Tibial artery (tissue), 4 donors: ENCODE measurements at regions not wholly inside any gene's neighbourhood (a gene's known extent, or its start where the extent isn't known, plus 50 kb on each side); places are given as distances from the start of the nearest gene placed in this dataset.
"Not testable (repeated sequence)": the region's sequence is repeated elsewhere in the genome, so short reads cannot be mapped to it uniquely, and the experiment has no call there.

ENCODE experiments used
- DNase-seq, 2 donors: peaks; one replicate each; pipeline ENCODE4 v3.0.0-alpha.2; 2019
- H3K27ac ChIP-seq, 2 donors: fragments of 200-600 bp; sonication (generic) in 1 of 2; 1 replicate in 1 of 2; 2 replicates in 1 of 2; pipeline ENCODE4 v1.5.1; 2018 to 2019; ENCODE audit warnings: mild to moderate bottlenecking in 1 of 2
- H3K27me3 ChIP-seq, 2 donors: fragments of 200-600 bp; sonication (generic) in 1 of 2; one replicate each; pipeline versions ENCODE4 v1.5.1 to v1.6.0; 2016 to 2019
- H3K36me3 ChIP-seq, 3 donors: fragments of 200-600 bp; sonication (generic) in 2 of 3; one replicate each; pipeline ENCODE4 v1.5.1; 2016 to 2019; ENCODE audit warnings: mild to moderate bottlenecking in 2 of 3
- H3K4me1 ChIP-seq, 4 donors: fragments of 200-600 bp; sonication (generic) in 2 of 4; 1 replicate in 3 of 4; 2 replicates in 1 of 4; pipeline ENCODE4 v1.5.1; 2016 to 2019
- H3K4me3 ChIP-seq, 2 donors: fragments of 200-600 bp; sonication (generic) in 1 of 2; 1 replicate in 1 of 2; 2 replicates in 1 of 2; pipeline ENCODE4 v1.5.1; 2018 to 2019; ENCODE audit warnings: mild to moderate bottlenecking in 2 of 2
- H3K9me3 ChIP-seq, 3 donors: fragments of 200-600 bp; sonication (generic) in 1 of 3; one replicate each; pipeline ENCODE4 v1.5.1; 2016 to 2019
- CTCF ChIP-seq, 2 experiments: fragments of 200-600 bp in 1 of 2; fragments of 450-650 bp in 1 of 2; IDR thresholded peaks; one replicate each; pipeline ENCODE4 v1.5.1; 2017 to 2019; ENCODE audit warnings: antibody characterized with exemption in 2 of 2, mild to moderate bottlenecking in 1 of 2, moderate library complexity in 1 of 2
- intact Hi-C: fragments of 100-400 bp; cut with DNase I; formaldehyde crosslinking; loops from one replicate; pipeline ENCODE4 v1.15.0; 2023; ENCODE audit warnings: low total_unique reads

GRCh38 chr7:101754424-101755159, 62.8 kb upstream of the CUX1 start:
- no peak for TF ChIP-seq CTCF (IDR thresholded peaks at IDR 0.05)

GRCh38 chr7:101757879-101758278, 59.5 kb upstream of the CUX1 start:
- Histone ChIP-seq H3K27ac (no peak overlapping the region), H3K4me1 (peaks cover 0 to 5% (median 2%) of the 10 kb centered on the region in 4 donors), H3K9me3 (no peaks in the 10 kb centered on the region), H3K27me3 (peaks cover 0 to 18% of the 10 kb centered on the region in 2 donors), H3K4me3 (no peak overlapping the region), H3K36me3 (no peaks in the 10 kb centered on the region)
- no peak for DNase-seq
- intact Hi-C loops = no loop called here
- no peak for TF ChIP-seq CTCF (IDR thresholded peaks at IDR 0.05)

More at GRCh38 chr7:101754424-101755159, 62.8 kb upstream of the CUX1 start:
- Histone ChIP-seq H3K27me3 (peaks cover 0 to 35% of the 10 kb centered on the region in 2 donors), H3K4me1 (peaks cover 0 to 5% (median 2%) of the 10 kb centered on the region in 4 donors), H3K27ac (no peak overlapping the region), H3K36me3 (no peaks in the 10 kb centered on the region), H3K9me3 (no peaks in the 10 kb centered on the region), H3K4me3 (peak overlapping the region; percentile 45)
- intact Hi-C loops = no loop called here
- DNase-seq = no peak

GRCh38 chr7:101758519-101758918, 58.9 kb upstream of the CUX1 start:
- H3K4me3 ChIP-seq, H3K36me3 ChIP-seq, DNase-seq, H3K9me3 ChIP-seq, H3K4me1 ChIP-seq, H3K27ac ChIP-seq, intact Hi-C loops: not testable (repeated sequence)
- peaks cover 0 to 13% of the 10 kb centered on the region in 2 donors for H3K27me3 ChIP-seq

- DNase-seq = no peak
- intact Hi-C loops = no loop called here
- Histone ChIP-seq H3K9me3 (no peaks in the 10 kb centered on the region), H3K27ac (no peak overlapping the region), H3K4me3 (no peak overlapping the region), H3K27me3 (no peaks in the 10 kb centered on the region), H3K36me3 (no peaks in the 10 kb centered on the region), H3K4me1 (no peaks in the 10 kb centered on the region)
- TF ChIP-seq CTCF (IDR thresholded peaks at IDR 0.05) = no peak
Measured at GRCh38 chr7:101764221-101764620, 53.2 kb upstream of the CUX1 start.

- TF ChIP-seq CTCF (IDR thresholded peaks at IDR 0.05) = no peak
- no peak for DNase-seq
- H3K27ac ChIP-seq = no peak overlapping the region
- no peaks in the 10 kb centered on the region for H3K4me1 ChIP-seq
- no peak overlapping the region for H3K4me3 ChIP-seq
- H3K36me3 ChIP-seq = no peaks in the 10 kb centered on the region
- intact Hi-C loops = no loop called here
- H3K9me3 ChIP-seq = no peaks in the 10 kb centered on the region
- H3K27me3 ChIP-seq = peaks cover 0 to 8% of the 10 kb centered on the region in 2 donors
Measured at GRCh38 chr7:101767544-101767943, 49.9 kb upstream of the CUX1 start.
